Middle frontal gyrus (tissue), 1 donor: ENCODE measurements at regions not wholly inside any gene's neighbourhood (a gene's known extent, or its start where the extent isn't known, plus 50 kb on each side); places are given as distances from the start of the nearest gene placed in this dataset.

Source experiments
- DNase-seq: peaks from one replicate; pipeline ENCODE4 v3.0.0-alpha.2; 2015; ENCODE audit warnings: low spot score; ENCODE audit errors: extremely low spot score

DNA sequence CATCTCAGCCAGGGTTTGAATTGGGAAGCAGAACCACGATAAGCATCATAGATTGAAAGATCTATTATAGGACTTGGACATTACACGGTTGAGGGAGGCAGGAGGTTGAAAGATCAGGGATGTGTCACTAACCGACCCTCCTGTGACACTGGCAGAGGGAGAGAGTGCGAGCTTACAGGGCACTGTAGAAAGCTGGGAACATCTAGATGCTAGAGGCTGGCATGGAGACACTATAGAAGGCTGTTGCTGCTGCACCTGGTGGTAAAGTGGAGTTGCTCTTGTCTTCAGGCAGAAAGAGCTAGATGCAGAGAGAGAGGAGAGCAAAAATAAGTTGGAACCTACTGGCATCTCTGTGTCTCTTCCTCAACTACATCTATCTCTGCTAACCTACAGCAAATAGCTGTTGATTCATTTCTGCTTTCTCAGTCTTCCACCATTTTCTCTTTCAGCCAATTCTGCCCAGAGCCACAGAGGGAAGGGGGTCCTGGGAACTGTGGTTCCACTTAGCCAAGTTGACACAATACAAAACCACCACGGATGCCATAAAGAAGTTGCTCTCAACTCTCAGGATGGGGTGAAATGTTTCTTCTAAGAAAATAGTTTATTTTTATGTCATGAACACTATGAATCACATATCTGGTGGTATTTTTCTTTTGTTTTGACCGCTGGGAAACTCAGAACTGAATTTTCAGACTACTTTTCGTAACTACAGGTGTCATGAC, 155.9 kb downstream of the ZNF281 start:
- DNase-seq = no peak

DNA sequence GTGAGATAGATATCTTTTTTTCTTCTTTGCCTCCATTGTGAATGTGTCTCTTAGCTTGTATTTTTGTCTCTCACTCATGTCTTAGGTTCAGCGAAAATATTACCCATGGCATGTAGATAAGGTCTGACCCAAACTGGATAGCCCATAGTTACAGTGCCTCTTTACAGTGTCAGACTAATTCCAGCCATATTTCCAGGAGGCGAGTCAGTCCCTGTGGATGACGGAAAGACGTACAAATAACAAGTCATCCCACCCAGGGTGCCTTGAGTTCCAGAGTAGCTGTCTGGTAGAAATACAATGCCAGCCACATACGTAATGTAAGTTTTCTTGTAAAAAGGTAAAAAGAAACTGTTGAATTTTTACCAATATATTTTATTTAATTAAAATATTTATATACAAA, 157.3 kb downstream of the ZNF281 start:
- DNase-seq = no peak

DNA sequence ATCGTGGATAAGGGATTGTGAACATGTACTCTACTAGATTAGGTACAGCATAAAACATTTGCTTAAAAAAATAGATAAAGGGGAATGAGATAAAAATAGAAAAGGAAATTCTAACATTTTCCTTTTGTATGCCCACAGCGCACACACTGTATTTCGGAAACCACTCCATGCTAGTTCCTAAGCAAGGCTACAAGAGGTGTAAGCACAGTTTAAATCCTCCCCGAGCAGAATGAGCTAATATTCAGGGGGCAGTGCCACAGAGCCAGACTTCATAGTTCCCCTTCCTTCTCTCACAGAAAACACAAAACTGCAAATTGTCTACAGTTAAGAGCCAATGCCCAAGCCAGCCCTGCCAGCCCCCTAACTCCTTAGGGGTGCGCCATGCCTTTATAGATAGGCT, 159.4 kb downstream of the ZNF281 start:
- DNase-seq = no peak

DNA sequence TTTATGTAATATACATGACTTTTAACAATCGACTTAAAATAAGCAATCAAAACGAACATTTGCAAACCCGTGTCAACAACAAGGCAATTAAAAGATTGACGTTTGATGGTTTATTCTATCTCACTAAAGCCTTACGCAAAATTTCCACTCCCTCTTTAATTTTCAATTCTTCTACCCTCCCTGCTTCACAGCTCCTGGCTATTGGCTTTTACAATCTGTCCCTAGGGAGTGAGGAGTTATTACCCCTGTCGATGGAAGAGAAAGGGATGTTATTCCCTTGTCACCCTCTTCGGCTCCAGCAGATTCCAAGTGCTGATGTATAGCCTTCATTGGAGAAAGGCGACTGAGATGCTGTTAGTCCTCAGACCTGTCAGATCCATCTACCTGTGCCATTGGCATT, 161.3 kb downstream of the ZNF281 start:
- DNase-seq = no peak

DNA sequence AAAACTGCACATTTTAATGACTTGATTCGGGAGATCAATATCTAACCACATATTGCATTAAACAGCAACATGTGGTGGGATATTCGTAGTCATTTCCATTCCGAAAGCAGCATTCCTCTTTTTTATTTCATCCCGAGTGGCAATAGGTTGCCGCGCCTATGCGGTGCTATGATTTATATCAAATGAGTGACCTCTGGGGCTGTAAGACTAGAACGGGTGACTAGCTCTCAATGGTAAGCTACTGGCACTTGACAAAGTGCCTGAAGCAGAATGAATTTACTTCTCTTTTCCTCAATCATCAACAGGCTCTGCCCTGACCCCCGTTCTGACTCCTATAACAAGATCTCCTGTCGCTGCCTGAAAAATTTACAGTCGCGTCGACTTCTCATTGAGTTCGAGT, 162.3 kb downstream of the ZNF281 start:
- no peak for DNase-seq

DNA sequence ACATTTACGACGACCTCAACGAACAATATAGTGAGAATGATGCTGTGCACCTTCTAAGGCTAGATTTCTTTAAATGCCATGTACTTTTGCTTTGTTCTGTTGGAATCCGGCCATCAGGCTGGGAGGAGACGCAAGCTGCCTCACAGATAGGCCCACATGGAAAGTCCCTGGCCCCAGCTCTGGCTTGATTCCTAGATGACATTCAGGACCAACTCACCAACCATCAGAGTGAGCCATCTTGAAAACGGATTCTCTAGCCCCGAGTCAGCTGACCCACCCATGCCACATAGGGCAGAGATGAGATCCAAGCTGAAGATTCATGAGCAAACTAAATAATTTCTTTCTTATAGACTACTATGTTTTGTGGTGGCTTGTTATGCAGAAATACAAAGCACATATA, 164.4 kb downstream of the ZNF281 start:
- DNase-seq = no peak

DNA sequence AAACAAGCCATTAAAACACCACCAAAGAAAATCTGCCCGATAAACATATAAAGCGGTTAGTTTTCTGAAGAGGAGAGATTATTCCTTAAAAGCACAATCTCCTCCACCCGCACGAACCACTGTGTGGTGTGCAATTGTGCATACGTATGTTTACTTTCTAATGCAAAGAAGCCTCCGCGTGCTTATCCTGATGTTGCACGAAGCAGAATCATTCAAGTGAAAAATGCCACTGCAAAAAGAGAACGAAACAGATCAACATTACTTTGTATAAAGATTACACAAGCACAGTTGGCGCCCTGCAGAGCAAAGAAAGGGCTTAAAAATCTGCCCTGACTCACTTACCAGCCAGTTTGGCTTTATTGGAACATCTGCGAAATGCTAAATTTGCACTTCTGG, 166.8 kb downstream of the ZNF281 start:
- DNase-seq = no peak

DNA sequence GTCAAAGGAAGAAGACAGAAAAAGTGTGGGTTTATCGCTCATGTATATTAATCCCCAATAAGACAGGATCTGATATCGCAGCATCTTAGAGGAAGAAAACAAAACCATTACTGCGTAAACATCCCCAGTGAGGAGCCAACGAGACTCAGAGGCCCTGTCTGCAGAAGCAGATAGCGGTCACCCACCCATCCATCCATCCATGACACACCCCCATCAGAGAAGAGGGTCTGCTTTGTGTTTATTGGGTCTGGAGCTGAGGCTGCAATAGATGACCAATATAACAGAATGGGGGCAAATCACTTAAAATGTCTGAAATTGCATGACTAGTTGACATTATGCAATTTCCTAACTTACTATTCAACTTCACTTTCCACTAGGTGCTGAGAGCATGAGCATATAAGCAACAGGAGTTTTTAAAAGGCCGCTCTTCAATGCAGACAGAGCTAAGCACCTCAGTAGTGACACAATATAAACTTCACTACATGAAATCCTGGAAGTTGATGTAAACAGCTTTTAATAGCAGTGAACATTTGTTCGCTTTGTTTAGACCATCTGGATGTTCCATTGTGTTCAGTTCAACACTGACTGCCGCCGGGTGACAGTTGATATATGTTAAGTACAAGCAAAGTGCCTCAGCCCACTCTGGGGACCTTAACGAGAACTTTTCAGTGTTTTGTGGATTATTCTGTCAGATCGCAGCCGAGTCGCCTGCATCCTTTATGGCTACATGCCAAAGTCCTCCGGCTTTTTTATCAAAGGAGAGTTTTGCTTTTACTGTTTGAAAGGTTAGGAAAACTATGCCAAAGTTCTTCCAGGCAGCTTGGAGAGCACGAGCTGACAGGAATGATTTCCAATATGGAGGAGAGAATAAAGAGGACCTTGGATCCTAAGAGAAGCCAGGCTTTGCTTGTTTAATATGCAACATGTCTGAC, 167.5 kb downstream of the ZNF281 start:
- no peak for DNase-seq

DNA sequence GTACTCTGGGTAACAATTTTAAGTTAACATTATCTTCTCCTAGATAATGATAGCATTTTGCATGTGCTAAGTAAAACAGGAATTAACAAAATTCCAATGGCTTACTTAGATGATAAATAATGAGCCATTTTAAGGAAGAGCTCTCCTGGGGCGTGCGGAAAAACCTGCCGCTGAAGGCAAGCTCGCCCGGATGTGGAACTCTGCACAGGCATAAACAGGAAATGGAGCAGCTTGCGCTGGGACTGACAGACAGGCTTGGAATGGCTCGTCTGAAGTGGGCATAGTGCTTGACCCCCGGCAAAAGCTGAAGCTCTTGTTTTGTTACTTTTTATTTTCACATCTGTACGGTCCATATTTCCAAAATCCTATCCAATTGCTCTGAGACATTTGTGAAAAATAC, 169.2 kb downstream of the ZNF281 start:
- DNase-seq = no peak

DNA sequence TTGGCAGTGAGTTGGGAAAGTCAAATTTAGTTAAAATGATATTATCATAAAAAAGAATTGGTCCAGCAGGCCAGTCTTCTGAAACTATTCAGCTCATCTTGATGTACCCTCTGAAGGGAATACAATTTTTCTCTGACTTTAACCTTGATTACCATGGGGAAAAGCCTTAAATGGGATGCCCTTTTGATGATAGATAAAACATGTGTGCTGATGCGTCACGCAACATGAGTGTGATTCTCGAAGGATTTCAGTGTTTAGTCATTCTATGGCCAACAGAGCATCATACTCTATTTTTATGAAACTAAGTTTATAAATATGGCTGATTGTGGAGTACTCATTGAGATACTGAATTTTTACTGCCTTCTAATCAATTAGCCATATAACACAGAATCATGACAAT, 171.5 kb downstream of the ZNF281 start:
- DNase-seq = no peak

DNA sequence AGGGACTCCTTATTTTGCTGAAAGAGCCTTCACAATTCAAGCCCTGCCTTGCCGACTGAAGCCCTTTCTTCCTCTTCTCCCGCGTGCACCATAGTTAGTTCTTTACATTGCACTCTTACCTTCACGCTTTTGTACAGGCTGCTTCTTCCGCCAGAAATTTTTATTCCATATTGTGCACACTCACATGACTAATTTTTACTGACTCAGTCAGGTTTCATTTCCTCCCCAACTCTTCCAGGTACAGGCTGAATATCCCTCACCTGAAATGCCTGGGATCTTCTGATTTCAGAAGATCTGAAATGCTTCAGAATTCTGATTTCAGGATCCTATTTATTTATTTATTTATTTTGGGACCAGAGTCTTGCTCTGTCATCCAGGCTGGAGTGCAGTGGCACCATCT, 172.8 kb downstream of the ZNF281 start:
- DNase-seq = no peak

DNA sequence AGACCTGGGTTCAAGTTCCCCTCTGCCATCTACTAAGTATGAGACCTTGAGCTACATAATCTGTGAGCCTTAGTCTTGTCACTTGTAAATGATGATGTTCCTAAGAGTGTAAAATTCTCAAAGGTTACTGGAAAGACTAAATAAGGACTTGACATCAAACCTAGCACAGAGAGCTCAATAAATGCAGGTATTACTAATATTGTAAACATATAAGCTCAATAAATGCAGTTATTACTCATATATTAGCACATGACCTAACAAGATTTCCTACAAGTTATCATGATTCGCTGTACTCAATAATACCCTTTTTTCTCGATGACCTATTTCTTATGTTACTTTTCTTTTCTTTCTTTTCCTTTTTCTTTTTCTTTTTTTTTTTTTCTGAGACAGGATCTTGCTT, 174.9 kb downstream of the ZNF281 start:
- no peak for DNase-seq

DNA sequence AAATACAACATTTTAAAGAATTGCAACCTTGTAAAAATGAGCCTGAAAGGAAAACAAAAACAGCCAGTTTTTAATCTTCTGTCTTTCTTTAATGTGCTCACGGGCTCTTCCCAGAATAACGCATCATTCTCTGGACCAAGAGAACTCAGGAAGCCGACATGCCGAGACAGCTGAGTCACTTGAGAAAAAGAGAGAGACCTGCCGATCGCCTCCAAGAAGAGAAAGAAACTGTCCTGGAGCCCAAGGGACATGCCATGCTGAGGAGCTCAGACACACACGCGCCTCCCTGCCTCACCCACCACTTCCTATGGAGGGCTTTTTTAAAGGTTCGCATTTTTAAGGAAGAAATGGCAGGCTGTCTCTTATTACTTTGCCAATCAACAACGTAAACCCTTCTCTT, 176.4 kb downstream of the ZNF281 start:
- no peak for DNase-seq

DNA sequence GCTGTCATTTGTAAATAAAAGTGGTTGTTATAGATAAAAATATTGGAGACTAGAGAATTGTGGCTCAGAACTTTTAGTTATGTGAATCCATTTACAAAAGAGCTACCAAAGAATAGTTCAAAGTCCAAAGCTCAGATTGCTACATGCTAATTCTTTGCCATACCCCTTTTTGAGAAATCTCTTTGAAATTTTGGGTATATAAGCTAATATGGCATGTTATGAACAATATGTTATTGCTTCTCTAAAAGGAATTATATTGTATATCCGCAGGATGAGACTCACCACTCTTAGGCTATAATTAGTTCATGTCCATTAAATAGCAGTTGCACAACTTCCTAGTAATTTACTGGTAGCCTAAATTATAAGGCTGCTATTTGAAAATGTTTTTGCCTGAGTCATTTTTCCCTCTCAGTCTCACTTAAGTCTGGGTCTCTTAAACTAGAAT, 178.0 kb downstream of the ZNF281 start:
- DNase-seq = no peak

DNA sequence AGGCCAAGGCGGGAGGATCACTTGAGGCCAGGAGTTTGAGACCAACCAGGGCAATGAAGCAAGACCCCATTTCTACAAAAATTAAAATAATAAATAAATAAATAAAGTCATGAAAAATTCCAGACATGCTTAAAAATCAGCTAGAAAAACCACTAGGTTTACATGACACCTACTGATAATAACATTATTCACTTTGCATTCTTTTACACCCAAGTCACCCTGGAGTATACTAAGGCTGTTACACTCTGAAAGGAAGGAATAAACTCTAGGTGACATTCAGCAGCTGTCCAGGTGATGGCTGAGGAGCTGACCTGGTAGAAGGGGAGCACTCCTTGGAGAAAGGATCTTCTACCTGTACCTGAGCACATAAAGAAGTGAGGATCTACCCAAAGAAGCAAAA, 179.2 kb downstream of the ZNF281 start:
- DNase-seq = no peak

DNA sequence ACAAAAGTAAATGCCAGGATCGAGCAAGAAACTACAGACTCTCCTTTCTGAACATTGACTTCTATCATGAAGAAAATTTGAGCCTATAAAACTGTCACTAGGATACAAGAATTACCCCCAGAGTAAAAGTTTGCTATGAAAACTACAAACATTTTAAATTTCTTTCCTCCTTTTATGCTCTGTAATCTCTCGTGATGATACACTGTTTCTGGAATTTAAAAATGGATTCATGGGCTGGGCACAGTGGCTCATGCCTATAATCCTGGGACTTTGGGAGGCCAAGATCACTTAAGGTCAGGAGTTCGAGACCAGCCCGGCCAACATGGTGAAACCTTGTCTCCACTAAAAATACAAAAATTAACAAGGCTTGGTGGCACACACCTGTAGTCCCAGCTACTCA, 181.3 kb downstream of the ZNF281 start:
- no peak for DNase-seq

DNA sequence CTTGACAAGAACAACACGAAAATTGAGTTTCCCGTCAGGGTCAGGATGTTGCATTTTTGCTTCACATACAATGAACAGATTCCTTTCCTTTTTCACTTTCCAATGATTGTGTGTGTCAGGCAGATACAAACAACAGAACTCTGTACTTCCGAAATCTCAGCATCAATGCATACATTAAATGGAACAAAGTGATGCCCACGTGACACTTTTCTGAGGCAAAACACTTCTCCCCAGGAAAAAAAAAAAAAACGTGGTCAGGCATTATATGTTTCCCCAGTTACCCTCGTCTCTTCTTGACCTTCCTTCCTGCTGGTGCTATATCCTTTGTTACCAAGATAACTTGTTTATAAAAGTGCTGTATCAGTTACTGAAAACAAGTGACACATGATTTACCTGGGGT, 181.8 kb downstream of the ZNF281 start:
- DNase-seq = no peak
